IgD-negative memory B cell (primary cell): ENCODE measurements at regions not wholly inside any gene's neighbourhood (a gene's known extent, or its start where the extent isn't known, plus 50 kb on each side); places are given as distances from the start of the nearest gene placed in this dataset.

Experiments used
- H3K27ac Mint-ChIP-seq, 3 donors: one replicate each; pipeline ENCODE4 v1.8.0; 2020 to 2022; ENCODE audit warnings: mild to moderate bottlenecking in 3 of 3, mixed read lengths in 3 of 3, moderate library complexity in 1 of 3
- H3K27me3 Mint-ChIP-seq: one replicate; pipeline ENCODE4 v1.8.0; 2021; ENCODE audit warnings: mixed read lengths
- H3K36me3 Mint-ChIP-seq: one replicate; pipeline ENCODE4 v1.8.0; 2020; ENCODE audit warnings: mild to moderate bottlenecking, mixed read lengths
- H3K4me1 Mint-ChIP-seq, 3 donors: one replicate each; pipeline ENCODE4 v1.8.0; 2020 to 2022; ENCODE audit warnings: mixed read lengths in 3 of 3, mild to moderate bottlenecking in 1 of 3
- H3K4me3 Mint-ChIP-seq, 4 donors: one replicate each; pipeline ENCODE4 v1.8.0; 2020 to 2022; ENCODE audit warnings: mild to moderate bottlenecking in 4 of 4, mixed read lengths in 4 of 4, moderate library complexity in 3 of 4
- H3K9me3 Mint-ChIP-seq, 3 donors: one replicate each; pipeline ENCODE4 v1.8.0; 2020 to 2021; ENCODE audit warnings: mixed read lengths in 3 of 3, mild to moderate bottlenecking in 1 of 3

- no peak overlapping the region for H3K27ac Mint-ChIP-seq
- H3K4me3 Mint-ChIP-seq = no peak overlapping the region
- H3K36me3 Mint-ChIP-seq = no peaks in the 10 kb centered on the region
- H3K27me3 Mint-ChIP-seq = no peaks in the 10 kb centered on the region
- no peaks in the 10 kb centered on the region for H3K4me1 Mint-ChIP-seq
- H3K9me3 Mint-ChIP-seq = peaks cover 2 to 3% (median 2%) of the 10 kb centered on the region in 3 donors
These were observed 992.0 kb downstream of the DCDC2C start for GRCh38 chr2:4695281-4695861.

GRCh38 chr2:4715065-4715464 lies 977.1 kb upstream of the SOX11 start:
- Mint-ChIP-seq H3K27me3 (no peaks in the 10 kb centered on the region), H3K9me3 (peaks cover 2 to 30% (median 16%) of the 10 kb centered on the region in 3 donors), H3K27ac (no peak overlapping the region), H3K4me1 (peaks cover 0 to 1% (median 0%) of the 10 kb centered on the region in 3 donors), H3K4me3 (no peak overlapping the region), H3K36me3 (no peaks in the 10 kb centered on the region)

- Mint-ChIP-seq H3K4me3 (no peak overlapping the region), H3K9me3 (peaks cover 2 to 28% (median 18%) of the 10 kb centered on the region in 3 donors), H3K27me3 (no peaks in the 10 kb centered on the region)
These were observed 973.4 kb upstream of the SOX11 start for GRCh38 chr2:4718777-4719176.

GRCh38 chr2:4725618-4726017 lies 966.6 kb upstream of the SOX11 start:
- Mint-ChIP-seq H3K9me3 (peaks cover 0 to 4% (median 3%) of the 10 kb centered on the region in 3 donors), H3K27ac (no peak overlapping the region), H3K4me3 (no peak overlapping the region), H3K36me3 (no peaks in the 10 kb centered on the region), H3K27me3 (no peaks in the 10 kb centered on the region), H3K4me1 (no peaks in the 10 kb centered on the region)

More at GRCh38 chr2:4718777-4719176, 973.4 kb upstream of the SOX11 start:
- Mint-ChIP-seq H3K4me1 (peaks cover 0 to 1% (median 0%) of the 10 kb centered on the region in 3 donors), H3K27ac (no peak overlapping the region), H3K36me3 (no peaks in the 10 kb centered on the region)

GRCh38 chr2:4732560-4732959 lies 959.6 kb upstream of the SOX11 start:
- Mint-ChIP-seq H3K27ac (no peak overlapping the region), H3K9me3 (peaks cover 0 to 4% (median 0%) of the 10 kb centered on the region in 3 donors), H3K4me1 (no peaks in the 10 kb centered on the region), H3K4me3 (no peak overlapping the region), H3K27me3 (no peaks in the 10 kb centered on the region), H3K36me3 (no peaks in the 10 kb centered on the region)

- H3K27ac Mint-ChIP-seq = no peak overlapping the region
- no peak overlapping the region for H3K4me3 Mint-ChIP-seq
- H3K36me3 Mint-ChIP-seq = no peaks in the 10 kb centered on the region
- H3K4me1 Mint-ChIP-seq = no peaks in the 10 kb centered on the region
- H3K9me3 Mint-ChIP-seq = peaks cover 0 to 10% (median 2%) of the 10 kb centered on the region in 3 donors
- H3K27me3 Mint-ChIP-seq = no peaks in the 10 kb centered on the region
These were observed 946.9 kb upstream of the SOX11 start for GRCh38 chr2:4745056-4745991.

- Mint-ChIP-seq H3K27ac (no peak overlapping the region), H3K36me3 (no peaks in the 10 kb centered on the region), H3K4me1 (peaks cover 0 to 2% (median 0%) of the 10 kb centered on the region in 3 donors), H3K27me3 (no peaks in the 10 kb centered on the region), H3K9me3 (peaks cover 0 to 11% (median 4%) of the 10 kb centered on the region in 3 donors), H3K4me3 (no peak overlapping the region)
These were observed 938.5 kb upstream of the SOX11 start for GRCh38 chr2:4753721-4754120.

GRCh38 chr2:4762951-4763376 lies 929.2 kb upstream of the SOX11 start:
- no peak overlapping the region for H3K27ac Mint-ChIP-seq
- H3K36me3 Mint-ChIP-seq = no peaks in the 10 kb centered on the region
- no peaks in the 10 kb centered on the region for H3K27me3 Mint-ChIP-seq
- H3K4me1 Mint-ChIP-seq = no peaks in the 10 kb centered on the region
- no peak overlapping the region for H3K4me3 Mint-ChIP-seq
- H3K9me3 Mint-ChIP-seq = peaks cover 0 to 5% (median 5%) of the 10 kb centered on the region in 3 donors

- no peaks in the 10 kb centered on the region for H3K27me3 Mint-ChIP-seq
- no peaks in the 10 kb centered on the region for H3K36me3 Mint-ChIP-seq
- H3K27ac Mint-ChIP-seq = no peak overlapping the region
- H3K9me3 Mint-ChIP-seq = peaks cover 0 to 6% (median 5%) of the 10 kb centered on the region in 3 donors
- H3K4me3 Mint-ChIP-seq = no peak overlapping the region
- H3K4me1 Mint-ChIP-seq = peaks cover 0 to 3% (median 0%) of the 10 kb centered on the region in 3 donors
These were observed 926.2 kb upstream of the SOX11 start for GRCh38 chr2:4765787-4766530.

GRCh38 chr2:4775668-4776067 lies 916.5 kb upstream of the SOX11 start:
- Mint-ChIP-seq H3K27me3 (no peaks in the 10 kb centered on the region), H3K27ac (no peak overlapping the region), H3K9me3 (peaks cover 2 to 8% (median 3%) of the 10 kb centered on the region in 3 donors), H3K4me1 (no peaks in the 10 kb centered on the region), H3K36me3 (peaks cover 3% of the 10 kb centered on the region), H3K4me3 (no peak overlapping the region)

- H3K36me3 Mint-ChIP-seq = peaks cover 3% of the 10 kb centered on the region
- no peak overlapping the region for H3K4me3 Mint-ChIP-seq
- H3K27me3 Mint-ChIP-seq = no peaks in the 10 kb centered on the region
- H3K4me1 Mint-ChIP-seq = no peaks in the 10 kb centered on the region
- H3K27ac Mint-ChIP-seq = no peak overlapping the region
- peaks cover 7 to 13% (median 9%) of the 10 kb centered on the region in 3 donors for H3K9me3 Mint-ChIP-seq
These were observed 911.5 kb upstream of the SOX11 start for GRCh38 chr2:4780679-4781078.

GRCh38 chr2:4782647-4783046 lies 909.5 kb upstream of the SOX11 start:
- peaks cover 4% of the 10 kb centered on the region for H3K36me3 Mint-ChIP-seq
- peaks cover 9 to 18% (median 13%) of the 10 kb centered on the region in 3 donors for H3K9me3 Mint-ChIP-seq
- peaks cover 0 to 1% (median 0%) of the 10 kb centered on the region in 3 donors for H3K4me1 Mint-ChIP-seq
- no peaks in the 10 kb centered on the region for H3K27me3 Mint-ChIP-seq
- no peak overlapping the region for H3K4me3 Mint-ChIP-seq
- H3K27ac Mint-ChIP-seq = no peak overlapping the region

GRCh38 chr2:4791488-4791887 lies 900.7 kb upstream of the SOX11 start:
- no peaks in the 10 kb centered on the region for H3K36me3 Mint-ChIP-seq
- H3K4me1 Mint-ChIP-seq = no peaks in the 10 kb centered on the region
- H3K27me3 Mint-ChIP-seq = no peaks in the 10 kb centered on the region
- peaks cover 10 to 17% (median 11%) of the 10 kb centered on the region in 3 donors for H3K9me3 Mint-ChIP-seq
- no peak overlapping the region for H3K27ac Mint-ChIP-seq
- no peak overlapping the region for H3K4me3 Mint-ChIP-seq

GRCh38 chr2:4792126-4792525 lies 900.1 kb upstream of the SOX11 start:
- H3K4me1 Mint-ChIP-seq = no peaks in the 10 kb centered on the region
- H3K9me3 Mint-ChIP-seq = peaks cover 8 to 15% (median 11%) of the 10 kb centered on the region in 3 donors
- no peak overlapping the region for H3K4me3 Mint-ChIP-seq
- no peaks in the 10 kb centered on the region for H3K27me3 Mint-ChIP-seq
- no peaks in the 10 kb centered on the region for H3K36me3 Mint-ChIP-seq
- H3K27ac Mint-ChIP-seq = no peak overlapping the region

- H3K9me3 Mint-ChIP-seq = peaks cover 0 to 6% (median 5%) of the 10 kb centered on the region in 3 donors
- H3K36me3 Mint-ChIP-seq = no peaks in the 10 kb centered on the region
These were observed 888.8 kb upstream of the SOX11 start for GRCh38 chr2:4803396-4803795.

More at GRCh38 chr2:4803396-4803795, 888.8 kb upstream of the SOX11 start:
- Mint-ChIP-seq H3K27ac (no peak overlapping the region), H3K4me1 (no peaks in the 10 kb centered on the region), H3K27me3 (no peaks in the 10 kb centered on the region), H3K4me3 (no peak overlapping the region)
